ENCODE measurements at regions not wholly inside any gene's neighbourhood (a gene's known extent, or its start where the extent isn't known, plus 50 kb on each side); places are given as distances from the start of the nearest gene placed in this dataset.

- no peak overlapping the region for H3K4me2 ChIP-seq (ENCODE audit: low read length)
- no peaks in the 10 kb centered on the region for H3K9me2 ChIP-seq (replicated peaks; ENCODE audit: control insufficient read depth, low read length)
- no peaks in the 10 kb centered on the region for H3F3A ChIP-seq (ENCODE audit: control insufficient read depth, insufficient read depth)
- no peaks in the 10 kb centered on the region for H4K20me1 ChIP-seq (ENCODE audit: control insufficient read depth, insufficient read depth, low read depth, low read length)
- no peaks in the 10 kb centered on the region for H3K79me2 ChIP-seq (ENCODE audit: control insufficient read depth, low read length)
- no peak overlapping the region for H3K27ac ChIP-seq (ENCODE audit: low read depth, low read length)
- TF ChIP-seq CTCF (IDR thresholded peaks at IDR 0.05; ENCODE audit: low read depth, low read length, poor library complexity, severe bottlenecking) = no peak
- TF ChIP-seq EZH2phosphoT487 (IDR thresholded peaks at IDR 0.05; ENCODE audit: borderline replicate concordance, low read length) = no peak
- H3K9me3 ChIP-seq (ENCODE audit: control insufficient read depth, insufficient read depth, low read length) = no peaks in the 10 kb centered on the region
- H3K4me3 ChIP-seq (ENCODE audit: low read length) = no peak overlapping the region
- H3K36me3 ChIP-seq (ENCODE audit: control insufficient read depth, low read length) = no peaks in the 10 kb centered on the region
- no peaks in the 10 kb centered on the region for H3K4me1 ChIP-seq (ENCODE audit: control insufficient read depth, low read length)
- no peaks in the 10 kb centered on the region for H3K27me3 ChIP-seq (ENCODE audit: control insufficient read depth, low read length)
Measured at GRCh38 chr2:221189431-221190067, 382.6 kb downstream of the EPHA4 start.

DNA sequence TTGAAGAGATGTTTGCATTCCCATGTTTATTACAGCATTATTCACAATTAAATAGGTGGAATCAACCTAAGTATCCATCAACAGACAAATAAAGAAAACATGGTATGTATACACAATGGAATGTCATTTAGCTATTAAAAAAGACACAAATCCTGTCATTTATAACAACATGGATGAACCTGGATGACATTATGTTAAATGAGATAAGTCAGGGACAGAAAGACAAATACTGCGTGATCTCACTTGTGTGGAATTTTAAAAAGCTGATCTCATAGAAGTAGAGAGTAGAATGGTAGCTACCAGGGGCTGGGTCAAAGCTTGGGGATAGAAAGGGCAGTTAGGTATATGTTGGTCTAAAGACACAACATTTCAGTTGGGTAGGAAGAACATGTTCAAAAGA, 376.3 kb downstream of the EPHA4 start:
- Histone ChIP-seq H3F3A (ENCODE audit: control insufficient read depth, insufficient read depth) (0 out of 2 replicates have a peak, but pooled peaks cover under 1% of the 10 kb centered on the region), H3K9me3 (ENCODE audit: control insufficient read depth, insufficient read depth, low read length) (no peaks in the 10 kb centered on the region), H3K9me2 (replicated peaks; ENCODE audit: control insufficient read depth, low read length) (no peaks in the 10 kb centered on the region), H3K27me3 (ENCODE audit: control insufficient read depth, low read length) (no peaks in the 10 kb centered on the region), H3K36me3 (ENCODE audit: control insufficient read depth, low read length) (no peaks in the 10 kb centered on the region), H3K4me2 (ENCODE audit: low read length) (no peak overlapping the region), H3K4me3 (ENCODE audit: low read length) (no peak overlapping the region), H3K4me1 (ENCODE audit: control insufficient read depth, low read length) (peaks cover 45% of the 10 kb centered on the region), H3K79me2 (ENCODE audit: control insufficient read depth, low read length) (no peaks in the 10 kb centered on the region), H3K27ac (ENCODE audit: low read depth, low read length) (no peak overlapping the region), H4K20me1 (ENCODE audit: control insufficient read depth, insufficient read depth, low read depth, low read length) (no peaks in the 10 kb centered on the region)
- no peak for TF ChIP-seq CTCF (IDR thresholded peaks at IDR 0.05; ENCODE audit: low read depth, low read length, poor library complexity, severe bottlenecking)
- TF ChIP-seq EZH2phosphoT487 (IDR thresholded peaks at IDR 0.05; ENCODE audit: borderline replicate concordance, low read length) = no peak

DNA sequence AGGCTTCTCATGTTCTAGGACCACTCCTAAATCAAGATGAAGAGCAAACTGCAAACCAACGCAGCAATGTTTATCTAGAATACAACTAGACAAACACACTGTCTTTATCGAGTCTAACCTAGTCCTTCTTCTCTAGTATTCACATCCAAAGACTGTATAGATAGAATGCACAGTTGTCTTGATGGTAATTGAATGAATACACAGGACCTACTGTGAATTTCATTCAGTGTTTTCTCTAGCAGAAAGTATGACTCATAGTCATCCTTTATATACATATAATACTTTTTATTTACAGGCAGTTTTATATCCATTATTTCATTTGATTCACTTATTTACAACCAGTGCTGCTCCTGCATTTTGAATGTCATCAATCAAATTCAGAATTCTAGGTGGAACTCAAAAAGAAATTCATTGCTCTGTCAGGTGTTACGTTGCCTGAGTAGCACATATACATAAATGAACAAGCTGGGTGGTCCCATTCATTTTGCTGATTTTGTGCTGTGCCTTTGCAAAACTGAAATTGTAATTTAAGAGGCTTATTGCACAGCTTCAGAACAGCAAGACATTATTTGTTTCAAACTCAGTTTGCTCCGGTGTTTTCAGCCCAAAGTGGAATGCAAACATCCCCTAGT, 374.8 kb downstream of the EPHA4 start:
- no peaks in the 10 kb centered on the region for H3K27me3 ChIP-seq (ENCODE audit: control insufficient read depth, low read length)
- H3K4me3 ChIP-seq (ENCODE audit: low read length) = peak overlapping the region; percentile 21
- peaks cover 59% of the 10 kb centered on the region for H3K4me1 ChIP-seq (ENCODE audit: control insufficient read depth, low read length)
- H3K27ac ChIP-seq (ENCODE audit: low read depth, low read length) = peak overlapping the region; percentile 30
- no peaks in the 10 kb centered on the region for H4K20me1 ChIP-seq (ENCODE audit: control insufficient read depth, insufficient read depth, low read depth, low read length)
- H3F3A ChIP-seq (ENCODE audit: control insufficient read depth, insufficient read depth) = 0 out of 2 replicates have a peak, but pooled peaks cover 3% of the 10 kb centered on the region
- H3K79me2 ChIP-seq (ENCODE audit: control insufficient read depth, low read length) = no peaks in the 10 kb centered on the region
- H3K9me2 ChIP-seq (replicated peaks; ENCODE audit: control insufficient read depth, low read length) = no peaks in the 10 kb centered on the region
- H3K4me2 ChIP-seq (ENCODE audit: low read length) = peak overlapping the region; percentile 47
- no peaks in the 10 kb centered on the region for H3K9me3 ChIP-seq (ENCODE audit: control insufficient read depth, insufficient read depth, low read length)
- TF ChIP-seq EZH2phosphoT487 (IDR thresholded peaks at IDR 0.05; ENCODE audit: borderline replicate concordance, low read length) = no peak
- TF ChIP-seq CTCF (IDR thresholded peaks at IDR 0.05; ENCODE audit: low read depth, low read length, poor library complexity, severe bottlenecking) = no peak
- H3K36me3 ChIP-seq (ENCODE audit: control insufficient read depth, low read length) = no peaks in the 10 kb centered on the region
